GM12878 (cell line): ENCODE measurements at regions not wholly inside any gene's neighbourhood (a gene's known extent, or its start where the extent isn't known, plus 50 kb on each side); places are given as distances from the start of the nearest gene placed in this dataset.

Experiments
- ATAC-seq: fragments of 200-7000 bp; cut with Tn5 transposase; 3 replicates; pipeline ENCODE4 v1.9.1; 2020; ENCODE audit warnings: mild to moderate bottlenecking, moderate library complexity
- BruUV-seq: library from RNA; stranded (reverse); fragments of 400-500 nt; replicated peaks from 2 replicates; lab custom pipeline; 2021; lab: Mats Ljungman, UMichigan
- CTCF ChIA-PET: fragments of 300-600 bp; sonication (Branson Sonifier 250); formaldehyde crosslinking; extraction: SDS; loops from one replicate; lab custom pipeline; 2021; ENCODE audit warnings: inconsistent platforms; lab: Yijun Ruan, JAX
- POLR2A ChIA-PET: fragments of 350-600 bp; formaldehyde crosslinking; extraction: SDS; loops from one replicate; lab custom pipeline; 2021; ENCODE audit warnings: inconsistent platforms; lab: Charles Lee
- RAD21 ChIA-PET: fragments of 300-600 bp; sonication (Branson Sonifier 250); formaldehyde crosslinking; loops from one replicate; lab custom pipeline; 2023; ENCODE audit warnings: antibody characterized with exemption; ENCODE audit not compliant: unreplicated experiment; lab: Charles Lee
- SMC1A ChIA-PET: fragments of 300-600 bp; sonication (Branson Sonifier 250); formaldehyde crosslinking; loops from one replicate; lab custom pipeline; 2023; ENCODE audit not compliant: unreplicated experiment, uncharacterized antibody; lab: Charles Lee
- DNase-seq: peaks from one replicate; pipeline ENCODE4 v3.0.0-alpha.2; 2011; ENCODE audit warnings: low read depth, low spot score
- FAIRE-seq: peaks from 3 replicates; lab custom pipeline; 2011; peaks lifted over from hg19 to GRCh38; lab: Jason Lieb, UNC
- H2AFZ ChIP-seq: 2 replicates; pipeline ENCODE4 v1.6.0; 2011; ENCODE audit warnings: low read depth, low read length, control low read depth; ENCODE audit not compliant: control insufficient read depth
- H3K27ac ChIP-seq: 2 replicates; pipeline ENCODE4 v1.5.1; 2011; ENCODE audit warnings: control low read depth; ENCODE audit not compliant: control insufficient read depth, insufficient read depth
- H3K27me3 ChIP-seq, 2 experiments: replicated peaks in 1 of 2; 2 replicates each; pipeline versions ENCODE4 v1.6.0 to v1.6.1; 2011; ENCODE audit warnings: low read length in 1 of 2; ENCODE audit not compliant: control insufficient read depth in 2 of 2, insufficient read depth in 2 of 2
- H3K36me3 ChIP-seq, 2 experiments: 2 replicates each; pipeline ENCODE4 v1.5.1; 2011; ENCODE audit warnings: low read length in 1 of 2; ENCODE audit not compliant: control insufficient read depth in 2 of 2, insufficient read depth in 2 of 2
- H3K4me1 ChIP-seq: 2 replicates; pipeline ENCODE4 v1.6.1; 2011; ENCODE audit warnings: mild to moderate bottlenecking, low read length, moderate library complexity, mixed read lengths; ENCODE audit not compliant: control insufficient read depth, insufficient read depth
- H3K4me2 ChIP-seq: 2 replicates; pipeline ENCODE4 v1.6.0; 2011; ENCODE audit warnings: control low read depth; ENCODE audit not compliant: control insufficient read depth, insufficient read depth
- H3K4me3 ChIP-seq: fragments of 200-600 bp; sonication (generic); 2 replicates; pipeline ENCODE4 v1.5.1; 2016
- H3K79me2 ChIP-seq: 2 replicates; pipeline ENCODE4 v1.6.0; 2011; ENCODE audit warnings: low read length; ENCODE audit not compliant: control insufficient read depth, insufficient read depth
- H3K9ac ChIP-seq: 2 replicates; pipeline ENCODE4 v1.8.0; 2011; ENCODE audit warnings: low read length, control low read depth, mixed read lengths; ENCODE audit not compliant: control insufficient read depth, insufficient read depth
- H3K9me3 ChIP-seq: replicated peaks from 3 replicates; pipeline ENCODE4 v1.5.1; 2011; ENCODE audit warnings: mild to moderate bottlenecking, low read length; ENCODE audit not compliant: control insufficient read depth, insufficient read depth
- H4K20me1 ChIP-seq: 2 replicates; pipeline ENCODE4 v1.6.0; 2011; ENCODE audit not compliant: control insufficient read depth, insufficient read depth
- ATF7 ChIP-seq: fragments of 450-650 bp; IDR thresholded peaks from 2 replicates; pipeline ENCODE4 v1.6.1; 2016; ENCODE audit warnings: low read depth, mild to moderate bottlenecking
- GABPA ChIP-seq: IDR thresholded peaks from 2 replicates; pipeline ENCODE4 v1.6.1; 2014; ENCODE audit warnings: antibody characterized with exemption, low read depth, mild to moderate bottlenecking, inconsistent platforms
- POU2F2 ChIP-seq: IDR thresholded peaks from 3 replicates; pipeline ENCODE4 v1.6.1; 2011; ENCODE audit warnings: low read depth, mild to moderate bottlenecking, low read length, borderline replicate concordance
- RFX5 ChIP-seq: IDR thresholded peaks from 2 replicates; pipeline ENCODE4 v1.6.1; 2011; ENCODE audit warnings: low read depth, low read length, improper control_type of control experiment
- SIX5 ChIP-seq: IDR thresholded peaks from 2 replicates; pipeline ENCODE4 v1.6.1; 2011; ENCODE audit warnings: mild to moderate bottlenecking, low read depth, low read length, moderate library complexity; ENCODE audit not compliant: severe bottlenecking
- SREBF1 ChIP-seq: IDR thresholded peaks from 2 replicates; pipeline ENCODE4 v1.6.1; 2012; ENCODE audit warnings: mild to moderate bottlenecking, low read length
- WGBS: methylation state at CpG from one replicate; pipeline ENCODE4 v1.1.6; 2016; ENCODE audit warnings: low lambda C conversion rate; ENCODE audit not compliant: insufficient replicate concordance, insufficient coverage; ENCODE audit errors: missing lambda C conversion rate; 5-methylcytosine and 5-hydroxymethylcytosine counted together
- in situ Hi-C: fragments of 300-500 bp; cut with MboI; formaldehyde crosslinking; loops from 9 replicates; pipeline ENCODE4 v1.14.3; 2018; ENCODE audit warnings: mixed read lengths
- intact Hi-C: fragments of 100-400 bp; cut with micrococcal nuclease; formaldehyde crosslinking; loops from one replicate; pipeline ENCODE4 v1.14.2; 2022; ENCODE audit not compliant: unreplicated experiment
- TF ChIP-seq, protein P1 (sequence below): fragments of 150-350 bp; IDR thresholded peaks from 2 replicates; pipeline ENCODE4 v1.6.1; 2016; ENCODE audit warnings: low read depth, low read length
- TF ChIP-seq, protein P2 (sequence below): fragments of 450-650 bp; IDR thresholded peaks from 2 replicates; pipeline ENCODE4 v1.6.1; 2017; ENCODE audit warnings: mild to moderate bottlenecking, moderate library complexity
- TF ChIP-seq, protein P3 (sequence below): IDR thresholded peaks from 2 replicates; pipeline ENCODE4 v1.6.1; 2012; ENCODE audit warnings: low read length, inconsistent platforms
- TF ChIP-seq, protein P4 (sequence below): IDR thresholded peaks from 2 replicates; pipeline ENCODE4 v1.6.1; 2011; ENCODE audit warnings: borderline replicate concordance, low read depth, mild to moderate bottlenecking, moderate library complexity, mixed read lengths, low read length; ENCODE audit not compliant: insufficient read depth; ENCODE audit errors: extremely low read length

DNA sequence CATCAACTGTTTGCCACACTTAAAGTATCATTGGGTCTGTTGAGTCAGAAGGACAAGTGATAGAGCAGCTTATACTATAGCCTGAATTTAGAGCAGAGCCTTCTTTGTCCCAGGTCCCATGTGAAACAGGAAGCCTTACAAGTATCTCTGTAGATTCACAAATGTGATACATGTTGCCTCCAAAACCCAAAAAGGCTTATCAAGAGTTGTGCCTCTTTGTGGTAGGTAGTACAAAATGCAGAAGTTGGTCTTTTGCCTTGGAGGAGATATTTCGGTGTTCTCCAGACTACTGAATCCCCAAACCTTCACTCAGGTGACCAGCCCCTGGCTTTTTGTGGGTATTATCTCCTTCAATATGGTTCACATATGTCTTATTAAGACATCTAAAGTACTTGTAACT, 121.2 kb downstream of the GPCPD1 start (continued):
- TF ChIP-seq, protein P1, sequence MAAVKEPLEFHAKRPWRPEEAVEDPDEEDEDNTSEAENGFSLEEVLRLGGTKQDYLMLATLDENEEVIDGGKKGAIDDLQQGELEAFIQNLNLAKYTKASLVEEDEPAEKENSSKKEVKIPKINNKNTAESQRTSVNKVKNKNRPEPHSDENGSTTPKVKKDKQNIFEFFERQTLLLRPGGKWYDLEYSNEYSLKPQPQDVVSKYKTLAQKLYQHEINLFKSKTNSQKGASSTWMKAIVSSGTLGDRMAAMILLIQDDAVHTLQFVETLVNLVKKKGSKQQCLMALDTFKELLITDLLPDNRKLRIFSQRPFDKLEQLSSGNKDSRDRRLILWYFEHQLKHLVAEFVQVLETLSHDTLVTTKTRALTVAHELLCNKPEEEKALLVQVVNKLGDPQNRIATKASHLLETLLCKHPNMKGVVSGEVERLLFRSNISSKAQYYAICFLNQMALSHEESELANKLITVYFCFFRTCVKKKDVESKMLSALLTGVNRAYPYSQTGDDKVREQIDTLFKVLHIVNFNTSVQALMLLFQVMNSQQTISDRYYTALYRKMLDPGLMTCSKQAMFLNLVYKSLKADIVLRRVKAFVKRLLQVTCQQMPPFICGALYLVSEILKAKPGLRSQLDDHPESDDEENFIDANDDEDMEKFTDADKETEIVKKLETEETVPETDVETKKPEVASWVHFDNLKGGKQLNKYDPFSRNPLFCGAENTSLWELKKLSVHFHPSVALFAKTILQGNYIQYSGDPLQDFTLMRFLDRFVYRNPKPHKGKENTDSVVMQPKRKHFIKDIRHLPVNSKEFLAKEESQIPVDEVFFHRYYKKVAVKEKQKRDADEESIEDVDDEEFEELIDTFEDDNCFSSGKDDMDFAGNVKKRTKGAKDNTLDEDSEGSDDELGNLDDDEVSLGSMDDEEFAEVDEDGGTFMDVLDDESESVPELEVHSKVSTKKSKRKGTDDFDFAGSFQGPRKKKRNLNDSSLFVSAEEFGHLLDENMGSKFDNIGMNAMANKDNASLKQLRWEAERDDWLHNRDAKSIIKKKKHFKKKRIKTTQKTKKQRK, result no peak
- TF ChIP-seq SREBF1, result no peak
- no peak for TF ChIP-seq POU2F2

DNA sequence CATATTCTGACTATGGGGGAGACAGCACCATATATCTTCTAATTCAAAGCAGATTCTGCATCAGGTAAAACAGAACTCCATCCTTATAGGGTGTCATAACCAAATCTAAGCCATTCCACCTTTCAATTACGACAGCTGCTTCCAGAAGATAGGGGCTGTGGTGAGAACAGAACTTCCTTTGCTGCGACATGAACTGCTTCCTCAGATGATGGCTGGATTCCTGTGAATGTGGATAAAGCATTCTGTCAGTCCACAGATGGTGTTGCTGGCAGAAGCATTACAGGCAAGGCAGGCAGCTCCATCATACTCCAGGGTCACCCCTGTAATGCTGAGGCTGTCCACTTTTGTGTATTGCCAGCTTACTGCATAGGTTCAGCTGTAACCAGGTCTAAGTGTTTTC, 122.0 kb downstream of the GPCPD1 start:
- H2AFZ ChIP-seq, result no peak overlapping the region
- in situ Hi-C loops (no loop called here), intact Hi-C loops (no loop called here)
- CTCF ChIA-PET, result interaction anchor here (1.0 to 1.2 kb wide), 2 partner anchors 41 to 354 kb away, joined by 4 to 5 read pairs; no protein-coding TSS in a partner anchor
- no peaks in the 10 kb centered on the region for H4K20me1 ChIP-seq
- no peaks in the 10 kb centered on the region for H3K79me2 ChIP-seq
- no peak overlapping the region for H3K9ac ChIP-seq
- H3K4me1 ChIP-seq, result peaks cover 23% of the 10 kb centered on the region
- ATAC-seq (no peak), FAIRE-seq (no peak), DNase-seq (no peak)
- H3K4me2 ChIP-seq, result no peak overlapping the region
- H3K27ac ChIP-seq, result no peak overlapping the region
- no TSS peak for BruUV-seq
- RAD21 ChIA-PET, result no interaction called here
- H3K4me3 ChIP-seq, result no peak overlapping the region
- no peaks in the 10 kb centered on the region for H3K27me3 ChIP-seq
- POLR2A ChIA-PET, result no interaction called here
- WGBS, result 48% methylated on average over 2 of the region's 2 CpGs
- H3K9me3 ChIP-seq, result no peaks in the 10 kb centered on the region
- H3K36me3 ChIP-seq, result no peaks in the 10 kb centered on the region
- SMC1A ChIA-PET, result interaction anchor here (1.2 kb wide), 1 partner anchor 11 kb away, joined by 3 read pairs; no protein-coding TSS in a partner anchor
- TF ChIP-seq GABPA (no peak), RFX5 (no peak), ATF7 (no peak), SIX5 (no peak), POU2F2 (no peak)
- TF ChIP-seq, protein P2, sequence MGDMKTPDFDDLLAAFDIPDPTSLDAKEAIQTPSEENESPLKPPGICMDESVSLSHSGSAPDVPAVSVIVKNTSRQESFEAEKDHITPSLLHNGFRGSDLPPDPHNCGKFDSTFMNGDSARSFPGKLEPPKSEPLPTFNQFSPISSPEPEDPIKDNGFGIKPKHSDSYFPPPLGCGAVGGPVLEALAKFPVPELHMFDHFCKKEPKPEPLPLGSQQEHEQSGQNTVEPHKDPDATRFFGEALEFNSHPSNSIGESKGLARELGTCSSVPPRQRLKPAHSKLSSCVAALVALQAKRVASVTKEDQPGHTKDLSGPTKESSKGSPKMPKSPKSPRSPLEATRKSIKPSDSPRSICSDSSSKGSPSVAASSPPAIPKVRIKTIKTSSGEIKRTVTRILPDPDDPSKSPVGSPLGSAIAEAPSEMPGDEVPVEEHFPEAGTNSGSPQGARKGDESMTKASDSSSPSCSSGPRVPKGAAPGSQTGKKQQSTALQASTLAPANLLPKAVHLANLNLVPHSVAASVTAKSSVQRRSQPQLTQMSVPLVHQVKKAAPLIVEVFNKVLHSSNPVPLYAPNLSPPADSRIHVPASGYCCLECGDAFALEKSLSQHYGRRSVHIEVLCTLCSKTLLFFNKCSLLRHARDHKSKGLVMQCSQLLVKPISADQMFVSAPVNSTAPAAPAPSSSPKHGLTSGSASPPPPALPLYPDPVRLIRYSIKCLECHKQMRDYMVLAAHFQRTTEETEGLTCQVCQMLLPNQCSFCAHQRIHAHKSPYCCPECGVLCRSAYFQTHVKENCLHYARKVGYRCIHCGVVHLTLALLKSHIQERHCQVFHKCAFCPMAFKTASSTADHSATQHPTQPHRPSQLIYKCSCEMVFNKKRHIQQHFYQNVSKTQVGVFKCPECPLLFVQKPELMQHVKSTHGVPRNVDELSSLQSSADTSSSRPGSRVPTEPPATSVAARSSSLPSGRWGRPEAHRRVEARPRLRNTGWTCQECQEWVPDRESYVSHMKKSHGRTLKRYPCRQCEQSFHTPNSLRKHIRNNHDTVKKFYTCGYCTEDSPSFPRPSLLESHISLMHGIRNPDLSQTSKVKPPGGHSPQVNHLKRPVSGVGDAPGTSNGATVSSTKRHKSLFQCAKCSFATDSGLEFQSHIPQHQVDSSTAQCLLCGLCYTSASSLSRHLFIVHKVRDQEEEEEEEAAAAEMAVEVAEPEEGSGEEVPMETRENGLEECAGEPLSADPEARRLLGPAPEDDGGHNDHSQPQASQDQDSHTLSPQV, result no peak
- TF ChIP-seq, protein P3, sequence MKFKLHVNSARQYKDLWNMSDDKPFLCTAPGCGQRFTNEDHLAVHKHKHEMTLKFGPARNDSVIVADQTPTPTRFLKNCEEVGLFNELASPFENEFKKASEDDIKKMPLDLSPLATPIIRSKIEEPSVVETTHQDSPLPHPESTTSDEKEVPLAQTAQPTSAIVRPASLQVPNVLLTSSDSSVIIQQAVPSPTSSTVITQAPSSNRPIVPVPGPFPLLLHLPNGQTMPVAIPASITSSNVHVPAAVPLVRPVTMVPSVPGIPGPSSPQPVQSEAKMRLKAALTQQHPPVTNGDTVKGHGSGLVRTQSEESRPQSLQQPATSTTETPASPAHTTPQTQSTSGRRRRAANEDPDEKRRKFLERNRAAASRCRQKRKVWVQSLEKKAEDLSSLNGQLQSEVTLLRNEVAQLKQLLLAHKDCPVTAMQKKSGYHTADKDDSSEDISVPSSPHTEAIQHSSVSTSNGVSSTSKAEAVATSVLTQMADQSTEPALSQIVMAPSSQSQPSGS, result no peak
- TF ChIP-seq, protein P4, sequence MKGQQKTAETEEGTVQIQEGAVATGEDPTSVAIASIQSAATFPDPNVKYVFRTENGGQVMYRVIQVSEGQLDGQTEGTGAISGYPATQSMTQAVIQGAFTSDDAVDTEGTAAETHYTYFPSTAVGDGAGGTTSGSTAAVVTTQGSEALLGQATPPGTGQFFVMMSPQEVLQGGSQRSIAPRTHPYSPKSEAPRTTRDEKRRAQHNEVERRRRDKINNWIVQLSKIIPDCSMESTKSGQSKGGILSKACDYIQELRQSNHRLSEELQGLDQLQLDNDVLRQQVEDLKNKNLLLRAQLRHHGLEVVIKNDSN, result no peak
